Panc1 (cell line): ENCODE measurements at regions not wholly inside any gene's neighbourhood (a gene's known extent, or its start where the extent isn't known, plus 50 kb on each side); places are given as distances from the start of the nearest gene placed in this dataset.
"Not testable (repeated sequence)": the region's sequence is repeated elsewhere in the genome, so short reads cannot be mapped to it uniquely, and the experiment has no call there.

ENCODE experiments used
- ATAC-seq: fragments of 200-7000 bp; cut with Tn5 transposase; 2 replicates; pipeline ENCODE4 v1.9.1; 2020; ENCODE audit warnings: mild to moderate bottlenecking, moderate library complexity
- BruUV-seq: library from RNA; stranded (reverse); fragments of 400-500 nt; replicated peaks from 2 replicates; lab custom pipeline; 2021; lab: Mats Ljungman, UMichigan
- CTCF ChIA-PET: fragments of 300-600 bp; sonication (Branson Sonifier 250); formaldehyde crosslinking; loops from one replicate; lab custom pipeline; 2022; ENCODE audit warnings: antibody characterized with exemption; lab: Charles Lee
- POLR2A ChIA-PET: fragments of 300-600 bp; sonication (Branson Sonifier 250); formaldehyde crosslinking; loops from one replicate; lab custom pipeline; 2022; ENCODE audit warnings: antibody characterized with exemption; lab: Charles Lee
- DNase-seq: peaks from one replicate; pipeline ENCODE4 v3.0.0-alpha.2; 2010; ENCODE audit warnings: low read depth, low spot score
- H3K27ac ChIP-seq: 2 replicates; pipeline ENCODE4 v1.5.1; 2011; ENCODE audit warnings: mild to moderate bottlenecking, low read length, inconsistent platforms
- H3K27me3 ChIP-seq: fragments of 200-500 bp; sonication (Bioruptor generic); 2 replicates; pipeline ENCODE4 v1.6.0; 2014; ENCODE audit warnings: low read length, inconsistent platforms; ENCODE audit not compliant: control insufficient read depth, insufficient read depth
- H3K36me3 ChIP-seq: fragments of 200-500 bp; sonication (Bioruptor generic); 2 replicates; pipeline ENCODE4 v1.5.1; 2014; ENCODE audit warnings: inconsistent platforms, mild to moderate bottlenecking, low read length, moderate library complexity; ENCODE audit not compliant: control insufficient read depth, insufficient read depth
- H3K4me1 ChIP-seq: 2 replicates; pipeline ENCODE4 v1.5.1; 2011; ENCODE audit warnings: inconsistent platforms, mild to moderate bottlenecking, low read length, moderate library complexity; ENCODE audit not compliant: control insufficient read depth, insufficient read depth
- H3K4me3 ChIP-seq, 2 experiments: 2 replicates each; pipeline ENCODE4 v1.5.1; 2011 to 2012; ENCODE audit warnings: low read depth in 2 of 2, low read length in 2 of 2, mild to moderate bottlenecking in 2 of 2, inconsistent platforms in 1 of 2, moderate library complexity in 1 of 2
- H3K9me3 ChIP-seq: fragments of 200-500 bp; sonication (Bioruptor generic); 2 replicates; pipeline ENCODE4 v1.5.1; 2014; ENCODE audit warnings: low read depth, mild to moderate bottlenecking, inconsistent platforms, low read length, moderate library complexity; ENCODE audit not compliant: control insufficient read depth, insufficient read depth
- CTCF ChIP-seq: fragments of 450-650 bp; IDR thresholded peaks from 2 replicates; pipeline ENCODE4 v1.5.1; 2017; ENCODE audit warnings: mild to moderate bottlenecking
- POLR2AphosphoS5 ChIP-seq: IDR thresholded peaks from 2 replicates; pipeline ENCODE4 v1.6.1; 2012; ENCODE audit warnings: mild to moderate bottlenecking, low read depth, low read length, moderate library complexity
- REST ChIP-seq, 2 experiments: IDR thresholded peaks; 2 replicates each; pipeline ENCODE4 v1.6.1; 2011 to 2012; ENCODE audit warnings: low read depth in 2 of 2, control low read depth in 1 of 2, low read length in 1 of 2, mild to moderate bottlenecking in 1 of 2, moderate library complexity in 1 of 2; ENCODE audit not compliant: insufficient read depth in 1 of 2
- SIN3A ChIP-seq: IDR thresholded peaks from 2 replicates; pipeline ENCODE4 v1.6.1; 2012; ENCODE audit warnings: low read depth, mild to moderate bottlenecking, low read length, moderate library complexity, borderline replicate concordance; ENCODE audit not compliant: insufficient read depth
- TCF7L2 ChIP-seq: IDR thresholded peaks from 2 replicates; pipeline ENCODE4 v1.6.1; 2011; ENCODE audit warnings: mild to moderate bottlenecking, low read depth, low read length, inconsistent platforms
- in situ Hi-C: cut with HindIII; loops from 2 replicates; pipeline ENCODE4 v1.10.0; 2016; ENCODE audit warnings: low sequenced_read_pairs, low pct_unique_long_range_greater_than_20kb
- intact Hi-C: fragments of 100-400 bp; cut with micrococcal nuclease; formaldehyde crosslinking; loops from one replicate; pipeline ENCODE4 v1.10.0; 2022; ENCODE audit not compliant: unreplicated experiment

GRCh38 chr12:84397263-84397662 is 515.3 kb downstream of the SLC6A15 start:
- Histone ChIP-seq H3K4me3 (no peak overlapping the region), H3K4me1 (no peaks in the 10 kb centered on the region), H3K27me3 (no peaks in the 10 kb centered on the region), H3K36me3 (no peaks in the 10 kb centered on the region), H3K27ac (no peak overlapping the region), H3K9me3 (no peaks in the 10 kb centered on the region)
- TF ChIP-seq CTCF: no peak
- TF ChIP-seq REST (IDR thresholded peaks at IDR 0.05; ENCODE audit: insufficient read depth in 1 of 2, low read depth in 2 of 2, low read length in 1 of 2): no peak
- TF ChIP-seq SIN3A: no peak
- no peak for TF ChIP-seq POLR2AphosphoS5
- no peak for TF ChIP-seq TCF7L2
- POLR2A ChIA-PET: no interaction called here
- CTCF ChIA-PET: interaction anchor here (0.7 kb wide), 1 partner anchor 214 kb away, joined by 3 read pairs; no protein-coding TSS in a partner anchor
- in situ Hi-C loops (no loop called here), intact Hi-C loops (no loop called here)
- ATAC-seq (no peak), DNase-seq (no peak)
- BruUV-seq: no TSS peak

GRCh38 chr12:84391176-84391575 is 521.4 kb downstream of the SLC6A15 start:
- intact Hi-C loops, ATAC-seq, H3K36me3 ChIP-seq, H3K27ac ChIP-seq, DNase-seq, H3K9me3 ChIP-seq, H3K4me3 ChIP-seq, H3K27me3 ChIP-seq, H3K4me1 ChIP-seq, in situ Hi-C loops, BruUV-seq, CTCF ChIA-PET, POLR2A ChIA-PET: not testable (repeated sequence)

GRCh38 chr12:84384384-84384783 is 528.2 kb downstream of the SLC6A15 start:
- DNase-seq (no peak), ATAC-seq (no peak)
- Histone ChIP-seq H3K27ac (no peak overlapping the region), H3K36me3 (no peaks in the 10 kb centered on the region), H3K4me3 (no peak overlapping the region), H3K9me3 (no peaks in the 10 kb centered on the region; the same call in 1 of the 2 replicates), H3K4me1 (no peaks in the 10 kb centered on the region), H3K27me3 (no peaks in the 10 kb centered on the region)
- TF ChIP-seq REST (IDR thresholded peaks at IDR 0.05; ENCODE audit: insufficient read depth in 1 of 2, low read depth in 2 of 2, low read length in 1 of 2) (no peak), SIN3A (no peak), CTCF (no peak), POLR2AphosphoS5 (no peak), TCF7L2 (no peak)
- intact Hi-C loops (no loop called here), in situ Hi-C loops (no loop called here)
- POLR2A ChIA-PET: no interaction called here
- BruUV-seq: no TSS peak
- CTCF ChIA-PET: no interaction called here

- H3K4me3 ChIP-seq, H3K9me3 ChIP-seq, in situ Hi-C loops, H3K36me3 ChIP-seq, H3K27me3 ChIP-seq, POLR2A ChIA-PET, BruUV-seq, DNase-seq, CTCF ChIA-PET, intact Hi-C loops, H3K4me1 ChIP-seq, H3K27ac ChIP-seq, ATAC-seq: not testable (repeated sequence)
Measured at GRCh38 chr12:84382486-84382885, 530.1 kb downstream of the SLC6A15 start.
